IPS-18c (cell line): ENCODE measurements at regions not wholly inside any gene's neighbourhood (a gene's known extent, or its start where the extent isn't known, plus 50 kb on each side); places are given as distances from the start of the nearest gene placed in this dataset.
"Not testable (repeated sequence)": the region's sequence is repeated elsewhere in the genome, so short reads cannot be mapped to it uniquely, and the experiment has no call there.

ENCODE experiments used
- H3K4me3 ChIP-seq: 2 replicates; pipeline ENCODE4 v1.7.0; 2013; ENCODE audit warnings: low read depth, mild to moderate bottlenecking, low read length, moderate library complexity; ENCODE audit not compliant: insufficient read depth
- H3K9me3 ChIP-seq: one replicate; pipeline ENCODE4 v1.6.1; 2013; ENCODE audit warnings: mild to moderate bottlenecking, low read length, moderate library complexity; ENCODE audit not compliant: control insufficient read depth, insufficient read depth

- H3K4me3 ChIP-seq = no peak overlapping the region
- H3K9me3 ChIP-seq = no peaks in the 10 kb centered on the region
Observed at GRCh38 chr6:48525849-48526248, 414.9 kb upstream of the PTCHD4 start.

- no peak overlapping the region for H3K4me3 ChIP-seq
- H3K9me3 ChIP-seq = no peaks in the 10 kb centered on the region
Observed at GRCh38 chr6:48520951-48521350, 410.0 kb upstream of the PTCHD4 start.

DNA sequence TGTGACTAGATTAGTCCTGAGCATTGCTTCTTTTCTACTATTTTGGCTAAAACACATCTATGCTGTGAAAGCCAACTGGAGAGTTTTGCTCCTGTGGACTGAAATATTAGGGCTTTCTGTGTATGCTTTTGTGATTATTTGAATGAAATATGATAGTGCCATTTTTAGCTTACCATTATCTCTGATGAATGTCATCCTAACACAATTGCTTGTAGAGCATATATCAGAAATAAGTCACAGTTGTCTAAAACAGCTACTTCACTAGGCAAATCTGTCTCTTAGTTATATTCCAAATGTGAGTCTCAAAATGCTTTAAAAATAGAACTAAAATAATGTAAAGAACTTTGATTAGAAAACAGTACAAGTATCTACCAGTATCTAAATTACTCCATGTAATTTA is 401.4 kb upstream of the PTCHD4 start:
- H3K9me3 ChIP-seq = no peaks in the 10 kb centered on the region

GRCh38 chr6:48511378-48511777 is 400.4 kb upstream of the PTCHD4 start:
- Histone ChIP-seq H3K4me3 (no peak overlapping the region), H3K9me3 (no peaks in the 10 kb centered on the region)

More for the DNA sequence above, 401.4 kb upstream of the PTCHD4 start:
- H3K4me3 ChIP-seq = no peak overlapping the region

- no peak overlapping the region for H3K4me3 ChIP-seq
- no peaks in the 10 kb centered on the region for H3K9me3 ChIP-seq
Observed at GRCh38 chr6:48505621-48506020, 394.6 kb upstream of the PTCHD4 start.

- not testable (repeated sequence) for H3K9me3 ChIP-seq, H3K4me3 ChIP-seq
Observed at GRCh38 chr6:48493432-48493831, 382.4 kb upstream of the PTCHD4 start.

- H3K9me3 ChIP-seq = no peaks in the 10 kb centered on the region
- H3K4me3 ChIP-seq = no peak overlapping the region
Observed at GRCh38 chr6:48490658-48491057, 379.7 kb upstream of the PTCHD4 start.

DNA sequence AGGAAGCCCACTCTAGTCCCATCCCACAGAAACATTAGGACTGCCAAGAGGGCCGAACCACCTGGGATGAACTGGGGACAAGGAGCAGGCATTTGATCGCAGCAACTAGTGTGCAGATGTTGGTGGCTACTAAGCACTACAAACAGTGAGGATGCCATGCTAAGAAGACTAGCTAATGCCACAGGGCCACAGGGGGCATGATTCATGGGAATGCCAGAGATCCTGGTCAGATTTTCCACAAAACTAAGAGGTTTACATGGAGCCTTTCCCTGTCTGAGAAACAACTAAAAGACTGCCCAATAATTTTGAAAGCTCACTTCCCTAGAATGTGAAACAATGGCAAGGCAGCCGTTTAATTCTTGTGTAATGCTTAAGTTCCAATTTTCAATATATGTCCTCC is 375.9 kb upstream of the PTCHD4 start:
- Histone ChIP-seq H3K4me3 (no peak overlapping the region), H3K9me3 (no peaks in the 10 kb centered on the region)

DNA sequence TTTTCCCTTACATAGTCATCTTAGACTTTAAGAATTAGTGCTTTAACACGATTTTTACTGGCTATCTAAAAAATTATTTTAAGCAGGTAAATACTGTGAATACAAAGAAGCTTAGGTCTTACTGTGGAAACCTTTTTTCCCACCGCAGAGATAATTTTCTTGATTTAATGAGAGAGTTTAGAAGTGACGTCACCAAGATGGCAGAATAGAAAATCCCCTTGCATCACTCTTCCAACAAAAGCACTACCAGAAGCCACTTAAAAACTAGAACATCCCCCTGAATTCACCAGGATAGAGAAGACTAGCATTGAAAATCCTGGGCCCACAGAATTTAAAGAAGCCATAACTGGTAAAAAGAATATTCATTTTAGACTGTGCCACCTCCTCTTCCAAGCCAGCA is 375.4 kb upstream of the PTCHD4 start:
- no peaks in the 10 kb centered on the region for H3K9me3 ChIP-seq
- no peak overlapping the region for H3K4me3 ChIP-seq

DNA sequence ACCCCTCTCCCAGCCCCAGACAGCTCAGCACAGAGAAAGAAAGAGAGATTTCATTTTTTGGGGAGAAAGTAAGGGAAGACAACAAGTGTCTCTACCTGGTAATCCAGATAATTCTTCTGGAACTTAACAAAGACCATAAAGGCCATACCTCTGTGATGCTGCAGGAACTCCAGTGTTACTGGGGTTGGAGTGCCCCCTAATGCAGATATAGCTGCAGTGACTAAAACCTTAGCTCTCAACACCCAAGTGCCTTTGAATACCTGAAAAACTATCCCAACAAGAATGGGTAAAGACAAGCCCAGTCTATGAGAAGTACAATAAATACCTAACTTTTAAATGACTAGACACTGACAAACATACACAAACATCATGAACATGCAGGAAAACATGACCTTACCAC is 365.3 kb upstream of the PTCHD4 start:
- H3K4me3 ChIP-seq = no peak overlapping the region
- H3K9me3 ChIP-seq = no peaks in the 10 kb centered on the region

GRCh38 chr6:48475275-48475674 is 364.3 kb upstream of the PTCHD4 start:
- H3K4me3 ChIP-seq = no peak overlapping the region
- no peaks in the 10 kb centered on the region for H3K9me3 ChIP-seq

DNA sequence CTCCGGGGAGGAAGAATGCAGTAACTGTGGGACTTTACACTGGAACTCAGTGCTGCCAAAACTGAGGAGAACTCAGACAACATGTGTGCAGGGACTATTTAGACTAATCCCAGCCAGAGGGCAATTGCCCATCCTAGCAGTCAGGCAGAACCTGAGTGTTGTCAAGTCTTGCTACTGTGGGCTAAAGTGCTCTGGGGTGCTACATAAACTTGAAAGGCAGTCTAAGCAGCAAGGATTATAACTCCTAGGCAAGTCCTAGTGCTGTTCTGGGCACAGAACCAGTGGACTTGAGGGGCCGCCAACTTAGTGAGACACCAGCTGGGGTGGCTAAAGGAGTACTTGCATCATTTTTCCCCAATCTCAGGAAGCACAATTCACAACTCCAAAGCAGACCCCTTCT is 363.8 kb upstream of the PTCHD4 start:
- Histone ChIP-seq H3K4me3 (no peak overlapping the region), H3K9me3 (no peaks in the 10 kb centered on the region)

DNA sequence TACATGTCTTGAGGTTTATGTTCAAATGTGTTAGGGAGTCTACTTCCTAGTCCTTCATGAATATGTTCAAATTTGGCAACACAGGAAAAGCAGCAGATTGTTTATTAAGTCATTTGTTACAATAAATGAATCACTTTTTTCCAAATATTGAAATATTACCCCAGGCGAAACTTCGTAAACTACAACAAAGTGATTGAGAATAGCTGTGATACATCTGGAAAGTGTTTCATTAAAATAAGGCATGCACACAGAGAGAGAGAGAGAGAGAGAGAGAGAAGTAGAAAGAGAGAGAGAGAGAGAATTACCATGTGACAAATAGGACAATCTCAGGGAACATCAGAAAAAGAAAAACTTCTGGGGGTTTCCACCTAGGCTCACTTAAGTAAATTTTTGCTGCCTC is 363.1 kb upstream of the PTCHD4 start:
- H3K4me3 ChIP-seq = no peak overlapping the region
- no peaks in the 10 kb centered on the region for H3K9me3 ChIP-seq

GRCh38 chr6:48472535-48472934 is 361.5 kb upstream of the PTCHD4 start:
- Histone ChIP-seq H3K4me3 (no peak overlapping the region), H3K9me3 (no peaks in the 10 kb centered on the region)

DNA sequence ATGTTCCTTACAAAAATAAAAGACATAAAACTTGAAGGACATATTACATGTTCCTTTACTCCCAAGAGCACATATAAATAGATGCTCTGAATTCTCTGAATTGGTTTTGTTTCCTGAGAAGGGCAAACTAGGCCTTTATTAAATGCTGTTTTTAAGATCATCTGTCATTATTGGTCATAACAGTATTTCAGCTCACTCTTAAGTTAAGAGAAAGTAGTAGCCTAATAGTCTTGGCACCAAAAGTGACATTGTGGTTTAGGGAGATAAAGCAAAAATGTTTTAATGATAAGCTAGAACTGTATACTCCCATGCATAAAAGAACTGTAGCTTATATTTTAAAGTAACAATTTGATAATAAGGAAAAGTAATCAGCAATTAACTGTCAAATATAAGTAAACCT is 361.1 kb upstream of the PTCHD4 start:
- H3K9me3 ChIP-seq = no peaks in the 10 kb centered on the region
- H3K4me3 ChIP-seq = no peak overlapping the region

DNA sequence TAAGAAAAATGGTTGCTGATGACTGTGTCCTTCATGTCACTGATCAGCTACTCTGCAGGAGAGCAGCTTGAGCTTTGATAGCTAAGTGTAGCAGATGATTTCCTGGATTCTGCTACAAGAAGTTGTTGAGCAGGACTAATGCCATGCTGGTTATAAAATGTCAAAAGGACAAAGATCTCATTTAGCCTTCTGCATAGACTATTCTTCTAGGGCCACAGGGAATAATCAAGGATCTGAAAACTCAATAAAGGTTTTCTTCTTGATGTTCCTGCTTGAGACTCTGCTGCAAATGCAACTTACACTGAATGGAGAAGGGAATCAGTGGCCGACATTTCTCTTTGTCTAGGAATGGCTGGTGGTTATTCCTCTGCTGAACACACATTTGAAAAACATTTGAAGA is 360.3 kb upstream of the PTCHD4 start:
- Histone ChIP-seq H3K4me3 (no peak overlapping the region), H3K9me3 (no peaks in the 10 kb centered on the region)

GRCh38 chr6:48449002-48449401 is 338.0 kb upstream of the PTCHD4 start:
- Histone ChIP-seq H3K9me3 (no peaks in the 10 kb centered on the region), H3K4me3 (no peak overlapping the region)

GRCh38 chr6:48447251-48447650 is 336.3 kb upstream of the PTCHD4 start:
- Histone ChIP-seq H3K4me3 (no peak overlapping the region), H3K9me3 (no peaks in the 10 kb centered on the region)

DNA sequence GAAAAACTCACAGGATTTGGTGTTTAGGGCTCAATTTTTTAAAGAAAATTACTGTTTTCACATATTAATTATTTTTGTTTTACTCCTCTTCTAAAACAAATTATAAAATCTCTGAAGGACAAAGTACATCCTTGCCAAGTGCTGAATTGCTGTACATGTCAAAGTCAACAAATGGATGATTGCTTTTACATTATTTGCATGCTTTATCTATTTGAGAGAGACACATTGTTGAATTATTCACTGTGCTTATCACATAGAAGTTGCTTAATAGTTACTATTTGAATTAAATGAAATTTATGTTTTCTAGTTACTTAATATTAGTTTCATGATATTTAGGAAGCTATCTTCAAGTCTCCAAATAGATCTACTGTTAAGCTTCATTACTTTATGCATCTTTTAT is 318.6 kb upstream of the PTCHD4 start:
- H3K9me3 ChIP-seq = no peaks in the 10 kb centered on the region
- H3K4me3 ChIP-seq = no peak overlapping the region

DNA sequence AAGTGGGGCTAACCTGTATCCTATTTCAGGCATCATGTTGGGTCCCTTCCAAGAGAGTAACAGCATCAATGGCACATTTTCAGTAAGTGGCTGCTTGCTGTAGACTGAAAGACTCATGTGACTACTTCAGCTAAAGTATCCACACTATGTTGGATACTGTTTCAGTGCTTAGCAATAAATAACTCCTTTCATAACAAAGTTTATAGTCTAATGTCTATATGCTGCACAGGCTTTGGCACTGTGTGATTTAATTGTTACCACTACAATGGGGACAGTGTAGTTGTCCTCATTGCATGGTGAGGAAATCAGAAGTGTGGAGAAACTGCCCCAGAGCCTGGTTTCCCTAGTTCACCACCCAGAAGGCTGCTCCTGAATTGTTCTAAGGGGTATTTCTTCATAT is 318.0 kb upstream of the PTCHD4 start:
- no peaks in the 10 kb centered on the region for H3K9me3 ChIP-seq
- H3K4me3 ChIP-seq = no peak overlapping the region
